DMS 273 (cell line): ENCODE measurements at regions not wholly inside any gene's neighbourhood (a gene's known extent, or its start where the extent isn't known, plus 50 kb on each side); places are given as distances from the start of the nearest gene placed in this dataset.

ENCODE experiments used
- DNase-seq: peaks from one replicate; lab custom pipeline; 2025; ENCODE audit not compliant: unreplicated experiment; lab: John Stamatoyannopoulos, UW

GRCh38 chr14:89014569-89014850, 190.1 kb downstream of the TTC8 start:
- DNase-seq: no peak

GRCh38 chr14:89015016-89015415, 190.6 kb downstream of the TTC8 start:
- peak; percentile 51 for DNase-seq

GRCh38 chr14:89017417-89017816, 193.0 kb downstream of the TTC8 start:
- DNase-seq: no peak

GRCh38 chr14:89022274-89022673, 197.8 kb downstream of the TTC8 start:
- DNase-seq: no peak

GRCh38 chr14:89024691-89025090, 200.2 kb downstream of the TTC8 start:
- DNase-seq: no peak

GRCh38 chr14:89025561-89026236, 201.2 kb downstream of the TTC8 start:
- DNase-seq: no peak

GRCh38 chr14:89027097-89027740, 202.8 kb downstream of the TTC8 start:
- DNase-seq: peak; percentile 80

- DNase-seq: no peak
Measured at GRCh38 chr14:89028462-89029134, 204.1 kb downstream of the TTC8 start.

GRCh38 chr14:89029961-89030694, 205.7 kb downstream of the TTC8 start:
- DNase-seq: no peak

- no peak for DNase-seq
Measured at GRCh38 chr14:89030921-89031320, 206.5 kb downstream of the TTC8 start.

- no peak for DNase-seq
Measured at GRCh38 chr14:89032086-89032649, 207.7 kb downstream of the TTC8 start.

- no peak for DNase-seq
Measured at GRCh38 chr14:89033756-89034155, 209.3 kb downstream of the TTC8 start.

- DNase-seq: no peak
Measured at GRCh38 chr14:89036371-89036770, 211.9 kb downstream of the TTC8 start.

- no peak for DNase-seq
Measured at GRCh38 chr14:89037065-89037464, 212.6 kb downstream of the TTC8 start.

GRCh38 chr14:89040080-89040459, 215.6 kb downstream of the TTC8 start:
- DNase-seq: no peak

- peak; percentile 94 for DNase-seq
Measured at GRCh38 chr14:89040460-89041256, 216.2 kb downstream of the TTC8 start.

GRCh38 chr14:89041257-89041582, 216.8 kb downstream of the TTC8 start:
- DNase-seq: peak; percentile 82

GRCh38 chr14:89042021-89042420, 217.6 kb downstream of the TTC8 start:
- DNase-seq: no peak

- DNase-seq: no peak
Measured at GRCh38 chr14:89053303-89053702, 228.9 kb downstream of the TTC8 start.

GRCh38 chr14:89056394-89056793, 231.9 kb downstream of the TTC8 start:
- no peak for DNase-seq

GRCh38 chr14:89058697-89059096, 234.2 kb downstream of the TTC8 start:
- DNase-seq: no peak
